ENCODE measurements at regions not wholly inside any gene's neighbourhood (a gene's known extent, or its start where the extent isn't known, plus 50 kb on each side); places are given as distances from the start of the nearest gene placed in this dataset.

GRCh38 chr17:437545-437944 is 84.9 kb upstream of the RPH3AL start:
- TF ChIP-seq GATA2 (IDR thresholded peaks at IDR 0.05; ENCODE audit: low read depth, low read length) (no peak), GATA3 (IDR thresholded peaks at IDR 0.05; ENCODE audit: low read depth, low read length) (no peak)

All from SH-SY5Y (cell line).